ENCODE measurements at regions not wholly inside any gene's neighbourhood (a gene's known extent, or its start where the extent isn't known, plus 50 kb on each side); places are given as distances from the start of the nearest gene placed in this dataset.
A peak's percentile ranks its signal among the peaks of the same experiment; 100 is the strongest.

DNA sequence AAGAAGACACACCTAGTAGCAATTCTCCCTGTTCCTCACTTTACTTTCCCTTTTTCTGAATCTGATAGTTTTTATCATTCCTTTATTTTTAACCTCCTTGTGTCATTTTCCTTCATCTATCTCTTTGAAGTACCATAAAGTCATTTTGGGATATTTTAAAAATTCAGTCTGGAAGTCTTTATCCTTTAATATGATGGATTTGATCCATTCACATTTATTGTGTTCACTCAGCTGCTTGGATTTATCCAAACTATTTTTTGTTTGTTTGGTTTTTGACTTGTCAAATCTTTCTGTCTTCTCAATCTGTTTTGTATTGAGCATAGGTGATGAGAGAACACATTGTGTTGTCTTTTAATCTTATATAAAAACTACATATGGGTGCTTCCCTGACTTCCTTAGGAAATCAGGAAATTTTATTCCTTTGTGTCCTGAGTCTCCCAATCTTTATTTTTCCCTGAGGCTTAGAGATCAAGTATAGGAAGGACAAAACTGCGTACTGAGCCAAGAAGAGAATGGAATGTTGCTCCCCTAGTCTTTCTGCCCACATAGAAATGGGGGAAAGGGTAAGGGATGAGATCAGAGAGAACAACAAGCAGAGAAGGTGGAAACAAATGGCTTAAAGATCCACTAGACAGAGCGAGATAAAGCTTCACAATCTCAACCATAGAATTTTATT is 132.7 kb upstream of the HABP2 start:
- Histone ChIP-seq H3K36me3 (replicated peaks in 1 of 2; ENCODE audit: control insufficient read depth in 1 of 2, insufficient read depth in 2 of 2, low read length in 2 of 2) (no peaks in the 10 kb centered on the region), H4K20me1 (ENCODE audit: insufficient read depth, low read length) (no peaks in the 10 kb centered on the region), H3K4me3 (replicated peaks in 1 of 3; ENCODE audit: low read depth in 2 of 3, low read length in 3 of 3) (no peak overlapping the region), H3K4me2 (replicated peaks; ENCODE audit: extremely low read depth, low read length, poor library complexity, severe bottlenecking) (no peak overlapping the region), H3K9ac (ENCODE audit: insufficient read depth, low read length, poor library complexity, severe bottlenecking) (no peak overlapping the region), H3K27me3 (ENCODE audit: control insufficient read depth in 2 of 2, insufficient read depth in 2 of 2, low read length in 2 of 2) (peaks cover 0 to 2% of the 10 kb centered on the region in 2 donors), H3K9me3 (replicated peaks in 1 of 2; ENCODE audit: control insufficient read depth in 1 of 2, insufficient read depth in 1 of 2, low read length in 2 of 2) (peaks cover 8 to 15% of the 10 kb centered on the region in 2 donors), H3K27ac (ENCODE audit: low read depth in 1 of 2, low read length in 2 of 2) (no peak overlapping the region), H3K4me1 (ENCODE audit: control insufficient read depth in 1 of 2, insufficient read depth in 2 of 2, low read length in 2 of 2) (no peaks in the 10 kb centered on the region), H2AFZ (ENCODE audit: insufficient read depth, low read depth, low read length, poor library complexity, severe bottlenecking) (no peak overlapping the region), H3K79me2 (ENCODE audit: insufficient read depth, low read length) (no peaks in the 10 kb centered on the region)
- H3K9me3 Mint-ChIP-seq = peaks cover 6 to 25% (median 14%) of the 10 kb centered on the region in 7 donors
- no peaks in the 10 kb centered on the region for H3K4me1 Mint-ChIP-seq
- TF ChIP-seq, protein P1, sequence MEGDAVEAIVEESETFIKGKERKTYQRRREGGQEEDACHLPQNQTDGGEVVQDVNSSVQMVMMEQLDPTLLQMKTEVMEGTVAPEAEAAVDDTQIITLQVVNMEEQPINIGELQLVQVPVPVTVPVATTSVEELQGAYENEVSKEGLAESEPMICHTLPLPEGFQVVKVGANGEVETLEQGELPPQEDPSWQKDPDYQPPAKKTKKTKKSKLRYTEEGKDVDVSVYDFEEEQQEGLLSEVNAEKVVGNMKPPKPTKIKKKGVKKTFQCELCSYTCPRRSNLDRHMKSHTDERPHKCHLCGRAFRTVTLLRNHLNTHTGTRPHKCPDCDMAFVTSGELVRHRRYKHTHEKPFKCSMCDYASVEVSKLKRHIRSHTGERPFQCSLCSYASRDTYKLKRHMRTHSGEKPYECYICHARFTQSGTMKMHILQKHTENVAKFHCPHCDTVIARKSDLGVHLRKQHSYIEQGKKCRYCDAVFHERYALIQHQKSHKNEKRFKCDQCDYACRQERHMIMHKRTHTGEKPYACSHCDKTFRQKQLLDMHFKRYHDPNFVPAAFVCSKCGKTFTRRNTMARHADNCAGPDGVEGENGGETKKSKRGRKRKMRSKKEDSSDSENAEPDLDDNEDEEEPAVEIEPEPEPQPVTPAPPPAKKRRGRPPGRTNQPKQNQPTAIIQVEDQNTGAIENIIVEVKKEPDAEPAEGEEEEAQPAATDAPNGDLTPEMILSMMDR (IDR thresholded peaks at IDR 0.05) = no peak
- no peak overlapping the region for H3K4me3 Mint-ChIP-seq
- no CpG with 5 or more reads among the region's 2 CpGs for WGBS (ENCODE audit: insufficient coverage)
- H3K27ac Mint-ChIP-seq = no peak overlapping the region
- H3K27me3 Mint-ChIP-seq (ENCODE audit: low read depth in 3 of 3) = peaks cover 2 to 4% (median 4%) of the 10 kb centered on the region in 3 donors
- DNase-seq = no peak
- H3K36me3 Mint-ChIP-seq = no peaks in the 10 kb centered on the region
- intact Hi-C loops (cut with micrococcal nuclease) = no loop called here

DNA sequence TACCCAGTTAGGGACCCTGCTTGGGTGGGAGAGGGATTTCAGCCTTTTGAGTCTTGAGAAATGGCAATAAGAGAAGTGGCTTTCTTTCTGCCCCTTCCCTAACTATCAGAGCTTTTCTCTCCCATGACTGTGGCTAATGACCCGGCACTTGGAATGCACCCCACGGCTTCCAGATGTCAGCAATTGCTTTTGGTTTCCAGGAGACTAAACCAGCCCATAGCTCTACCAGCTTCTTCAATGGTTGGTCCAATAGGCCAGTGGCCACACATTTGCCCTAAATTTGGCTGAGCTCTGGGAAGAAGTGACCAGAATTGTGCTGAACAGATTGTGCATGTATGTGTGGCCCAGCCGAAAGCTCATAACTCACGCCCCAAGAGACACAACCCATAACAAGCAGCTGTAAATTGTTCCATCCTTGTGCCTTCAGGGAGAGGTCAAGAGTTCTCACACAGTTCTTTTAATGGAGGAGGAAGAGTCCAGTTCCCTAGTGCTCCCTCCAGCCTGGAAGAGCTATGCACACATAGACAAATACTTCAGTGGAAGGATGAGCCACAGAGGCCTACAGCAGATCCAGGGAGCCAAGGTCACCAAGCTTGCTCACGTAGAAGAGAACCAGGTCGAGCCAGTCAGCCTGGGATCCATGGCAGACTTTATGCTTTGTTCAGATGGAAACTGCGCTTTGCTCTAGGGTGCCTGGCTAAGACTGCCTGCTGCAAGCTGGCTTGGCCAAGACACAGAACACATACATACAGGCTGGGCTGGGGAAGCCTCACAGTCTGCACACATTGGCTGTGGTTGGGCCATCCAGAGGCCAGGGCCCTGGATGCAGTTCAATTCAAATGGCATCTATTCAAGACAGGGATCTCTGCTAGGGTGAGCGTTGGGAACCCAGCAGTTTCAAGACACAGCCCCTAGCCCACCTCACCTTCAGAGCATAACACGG is 131.8 kb upstream of the HABP2 start:
- TF ChIP-seq, protein P1 (IDR thresholded peaks at IDR 0.05) = no peak
- H4K20me1 ChIP-seq (ENCODE audit: insufficient read depth, low read length) = no peaks in the 10 kb centered on the region
- no peak overlapping the region for H3K9ac ChIP-seq (ENCODE audit: insufficient read depth, low read length, poor library complexity, severe bottlenecking)
- Mint-ChIP-seq H3K9me3 (peaks cover 6 to 25% (median 14%) of the 10 kb centered on the region in 7 donors), H3K27me3 (ENCODE audit: low read depth in 3 of 3) (peaks cover 1 to 2% (median 2%) of the 10 kb centered on the region in 3 donors), H3K4me3 (no peak overlapping the region), H3K36me3 (no peaks in the 10 kb centered on the region), H3K27ac (peak overlapping the region in 1 of 7 donors; percentile 16), H3K4me1 (no peaks in the 10 kb centered on the region)
- H3K4me1 ChIP-seq (ENCODE audit: control insufficient read depth in 1 of 2, insufficient read depth in 2 of 2, low read length in 2 of 2) = no peaks in the 10 kb centered on the region
- peaks cover 8 to 15% of the 10 kb centered on the region in 2 donors for H3K9me3 ChIP-seq (replicated peaks in 1 of 2; ENCODE audit: control insufficient read depth in 1 of 2, insufficient read depth in 1 of 2, low read length in 2 of 2)
- no peaks in the 10 kb centered on the region for H3K36me3 ChIP-seq (replicated peaks in 1 of 2; ENCODE audit: control insufficient read depth in 1 of 2, insufficient read depth in 2 of 2, low read length in 2 of 2)
- no peaks in the 10 kb centered on the region for H3K79me2 ChIP-seq (ENCODE audit: insufficient read depth, low read length)
- no peak for DNase-seq
- no peak overlapping the region for H3K4me3 ChIP-seq (replicated peaks in 1 of 3; ENCODE audit: low read depth in 2 of 3, low read length in 3 of 3)
- no peak overlapping the region for H3K4me2 ChIP-seq (replicated peaks; ENCODE audit: extremely low read depth, low read length, poor library complexity, severe bottlenecking)
- WGBS (ENCODE audit: insufficient coverage) = 100% methylated on average over 3 of the region's 9 CpGs
- no peak overlapping the region for H2AFZ ChIP-seq (ENCODE audit: insufficient read depth, low read depth, low read length, poor library complexity, severe bottlenecking)
- intact Hi-C loops (cut with micrococcal nuclease) = no loop called here
- peaks cover 0 to 2% of the 10 kb centered on the region in 2 donors for H3K27me3 ChIP-seq (ENCODE audit: control insufficient read depth in 2 of 2, insufficient read depth in 2 of 2, low read length in 2 of 2)
- no peak overlapping the region for H3K27ac ChIP-seq (ENCODE audit: low read depth in 1 of 2, low read length in 2 of 2)

All from CD14-positive monocyte (primary cell).